Globus pallidus (tissue), 1 donor: ENCODE measurements at regions not wholly inside any gene's neighbourhood (a gene's known extent, or its start where the extent isn't known, plus 50 kb on each side); places are given as distances from the start of the nearest gene placed in this dataset.
"Not testable (repeated sequence)": the region's sequence is repeated elsewhere in the genome, so short reads cannot be mapped to it uniquely, and the experiment has no call there.

ENCODE experiments used
- DNase-seq: peaks from one replicate; pipeline ENCODE4 v3.0.0-alpha.2; 2015; ENCODE audit warnings: low spot score

GRCh38 chr3:4222574-4223175 lies 80.5 kb upstream of the SETMAR start:
- DNase-seq: no peak

GRCh38 chr3:4223777-4224176 lies 79.4 kb upstream of the SETMAR start:
- no peak for DNase-seq

- no peak for DNase-seq
Measured at GRCh38 chr3:4224331-4224730, 78.8 kb upstream of the SETMAR start.

- no peak for DNase-seq
Measured at GRCh38 chr3:4225005-4225471, 78.1 kb upstream of the SETMAR start.

- no peak for DNase-seq
Measured at GRCh38 chr3:4228295-4228694, 74.9 kb upstream of the SETMAR start.

GRCh38 chr3:4231041-4231440 lies 72.1 kb upstream of the SETMAR start:
- DNase-seq: no peak

- no peak for DNase-seq
Measured at GRCh38 chr3:4232798-4233197, 70.4 kb upstream of the SETMAR start.

GRCh38 chr3:4233488-4233887 lies 69.7 kb upstream of the SETMAR start:
- DNase-seq: no peak

GRCh38 chr3:4234889-4235288 lies 68.3 kb upstream of the SETMAR start:
- DNase-seq: no peak

GRCh38 chr3:4235690-4236089 lies 67.5 kb upstream of the SETMAR start:
- DNase-seq: no peak

GRCh38 chr3:4241595-4242170 lies 61.5 kb upstream of the SETMAR start:
- no peak for DNase-seq

GRCh38 chr3:4245671-4246070 lies 57.5 kb upstream of the SETMAR start:
- DNase-seq: no peak

- DNase-seq: no peak
Measured at GRCh38 chr3:4247391-4247790, 55.8 kb upstream of the SETMAR start.

GRCh38 chr3:4250064-4250463 lies 53.1 kb upstream of the SETMAR start:
- DNase-seq: no peak

- DNase-seq: no peak
Measured at GRCh38 chr3:4251412-4251811, 51.8 kb upstream of the SETMAR start.

GRCh38 chr3:4253072-4253832 lies 49.9 kb upstream of the SETMAR start:
- DNase-seq: not testable (repeated sequence)
